Uterus (tissue), 2 donors: ENCODE measurements at regions not wholly inside any gene's neighbourhood (a gene's known extent, or its start where the extent isn't known, plus 50 kb on each side); places are given as distances from the start of the nearest gene placed in this dataset.
"Not testable (repeated sequence)": the region's sequence is repeated elsewhere in the genome, so short reads cannot be mapped to it uniquely, and the experiment has no call there.

Source experiments
- CTCF ChIP-seq, 4 experiments: fragments of 200-600 bp in 2 of 4; fragments of 450-650 bp in 2 of 4; sonication (generic) in 2 of 4; IDR thresholded peaks; one replicate each; pipeline ENCODE4 v1.5.1; 2016 to 2019; ENCODE audit warnings: antibody characterized with exemption in 4 of 4, mild to moderate bottlenecking in 2 of 4, moderate library complexity in 1 of 4
- POLR2A ChIP-seq, 2 donors: fragments of 450-650 bp; IDR thresholded peaks; one replicate each; pipeline ENCODE4 v1.6.1; 2016; ENCODE audit warnings: antibody characterized with exemption in 2 of 2, mild to moderate bottlenecking in 1 of 2, moderate library complexity in 1 of 2

GRCh38 chr1:219863816-219864215 lies 64.5 kb downstream of the SLC30A10 start:
- not testable (repeated sequence) for TF ChIP-seq CTCF, POLR2A (IDR thresholded peaks at IDR 0.05)
